ENCODE measurements at regions not wholly inside any gene's neighbourhood (a gene's known extent, or its start where the extent isn't known, plus 50 kb on each side); places are given as distances from the start of the nearest gene placed in this dataset.
"Not testable (repeated sequence)": the region's sequence is repeated elsewhere in the genome, so short reads cannot be mapped to it uniquely, and the experiment has no call there.

DNA sequence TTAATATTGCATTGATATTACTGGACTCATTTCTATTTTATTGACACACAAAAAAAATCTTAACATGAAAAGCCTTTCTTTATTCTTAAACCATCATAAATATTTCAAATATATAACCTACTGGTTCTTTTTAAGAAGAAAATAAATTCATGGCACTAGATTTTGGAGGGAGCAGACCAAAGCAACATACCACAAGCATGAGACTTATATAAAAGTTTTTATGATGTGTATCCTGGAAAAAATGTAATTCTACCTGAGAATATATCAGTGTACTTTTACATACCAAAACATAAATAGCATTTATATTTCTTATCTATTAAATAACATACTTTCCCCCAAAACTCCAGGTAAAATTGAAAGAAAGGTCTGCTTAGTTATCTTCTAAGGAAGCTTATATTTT lies 508.2 kb upstream of the SEMA3D start:
- Mint-ChIP-seq H3K4me3 (no peak overlapping the region), H3K27ac (no peak overlapping the region), H3K27me3 (no peaks in the 10 kb centered on the region), H3K36me3 (ENCODE audit: low read depth) (no peaks in the 10 kb centered on the region), H3K4me1 (no peaks in the 10 kb centered on the region), H3K9me3 (no peaks in the 10 kb centered on the region)
- no peak for DNase-seq
- ChIA-PET CTCF (no interaction called here), POLR2A (no interaction called here)

DNA sequence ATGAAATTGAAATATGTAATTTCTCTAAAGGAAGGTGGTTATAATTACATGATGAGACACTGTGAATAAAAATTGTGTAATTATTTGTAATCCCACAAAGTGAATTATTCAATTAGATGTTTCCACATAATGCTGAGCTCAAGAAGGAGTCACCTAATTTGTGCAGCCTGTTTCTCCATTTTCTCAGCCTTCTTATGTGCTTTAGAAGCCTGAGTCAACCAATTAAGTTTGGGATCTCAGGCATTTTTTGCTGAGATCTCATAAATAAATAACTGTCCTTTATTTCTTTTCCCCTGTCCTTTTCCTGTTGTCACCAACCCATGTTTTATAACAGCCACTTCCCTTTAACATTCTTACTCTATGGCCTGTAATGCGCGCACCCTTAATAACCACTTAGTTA lies 506.5 kb upstream of the SEMA3D start:
- H3K9me3 Mint-ChIP-seq: no peaks in the 10 kb centered on the region
- DNase-seq: no peak
- POLR2A ChIA-PET: no interaction called here
- H3K4me3 Mint-ChIP-seq: no peak overlapping the region
- CTCF ChIA-PET: no interaction called here
- H3K27me3 Mint-ChIP-seq: no peaks in the 10 kb centered on the region
- H3K4me1 Mint-ChIP-seq: no peaks in the 10 kb centered on the region
- no peaks in the 10 kb centered on the region for H3K36me3 Mint-ChIP-seq (ENCODE audit: low read depth)
- no peak overlapping the region for H3K27ac Mint-ChIP-seq

DNA sequence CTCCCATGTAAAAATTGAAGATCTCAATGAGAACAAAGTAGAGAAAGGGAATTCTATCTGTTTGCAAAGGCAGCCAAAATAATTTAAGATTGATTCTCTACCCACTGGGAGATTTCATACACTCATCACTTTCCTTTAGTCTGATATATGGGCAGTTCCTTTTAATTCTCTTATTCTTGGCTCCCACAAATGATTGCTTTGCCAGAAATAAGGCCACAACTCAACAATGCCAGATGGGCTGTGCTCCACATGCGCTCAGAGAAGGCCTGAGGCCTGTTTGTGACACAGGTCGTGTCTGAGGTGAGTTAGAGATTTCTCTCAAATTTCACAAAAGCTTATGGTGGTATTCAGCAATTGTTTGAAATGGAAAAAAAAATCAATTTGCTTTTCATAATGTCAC lies 501.9 kb upstream of the SEMA3D start:
- ChIA-PET CTCF (no interaction called here), POLR2A (no interaction called here)
- Mint-ChIP-seq H3K36me3 (ENCODE audit: low read depth) (no peaks in the 10 kb centered on the region), H3K4me3 (no peak overlapping the region), H3K4me1 (no peaks in the 10 kb centered on the region), H3K27me3 (no peaks in the 10 kb centered on the region), H3K27ac (no peak overlapping the region), H3K9me3 (peaks cover 5% of the 10 kb centered on the region)
- DNase-seq: no peak

DNA sequence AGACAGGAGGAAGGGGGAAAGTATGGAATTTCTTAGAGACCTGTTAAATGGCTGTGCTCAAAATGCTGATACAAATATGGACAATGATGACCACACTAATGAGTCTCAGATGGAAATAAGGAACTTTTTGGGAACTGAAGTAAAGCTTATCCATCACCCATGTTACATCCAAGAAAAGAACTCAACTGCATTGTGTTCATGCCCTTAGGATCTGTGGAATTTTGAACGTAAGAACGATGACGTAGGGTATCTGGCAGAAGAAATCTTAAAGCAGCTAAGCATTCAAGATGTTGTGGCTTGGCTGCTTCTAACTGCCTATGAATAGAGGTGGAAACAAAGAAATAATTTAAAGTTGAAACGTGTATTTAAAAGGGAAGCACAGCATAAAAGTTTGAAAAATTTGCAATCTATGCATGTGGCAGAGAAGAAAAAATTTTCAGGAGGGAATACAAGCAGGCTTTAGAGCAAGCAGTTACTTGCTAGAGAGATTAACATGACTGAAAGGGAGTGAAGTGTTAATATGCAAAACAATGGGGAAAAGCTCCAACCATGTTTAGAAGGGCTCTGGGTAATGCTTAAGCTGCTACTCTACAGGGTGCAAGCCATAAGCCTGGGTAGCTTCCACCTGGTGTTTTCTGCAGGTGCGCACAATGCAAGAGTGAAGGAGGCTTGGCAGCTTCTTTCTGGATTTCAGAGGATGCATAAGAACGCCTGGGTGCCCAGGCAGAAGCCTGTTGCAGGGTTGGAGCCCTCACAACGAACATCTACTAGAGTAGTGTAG lies 499.7 kb upstream of the SEMA3D start:
- no peak overlapping the region for H3K27ac Mint-ChIP-seq
- no peaks in the 10 kb centered on the region for H3K4me1 Mint-ChIP-seq
- H3K9me3 Mint-ChIP-seq: peaks cover 5% of the 10 kb centered on the region
- ChIA-PET POLR2A (no interaction called here), CTCF (no interaction called here)
- no peak overlapping the region for H3K4me3 Mint-ChIP-seq
- no peaks in the 10 kb centered on the region for H3K27me3 Mint-ChIP-seq
- H3K36me3 Mint-ChIP-seq (ENCODE audit: low read depth): no peaks in the 10 kb centered on the region
- DNase-seq: no peak

DNA sequence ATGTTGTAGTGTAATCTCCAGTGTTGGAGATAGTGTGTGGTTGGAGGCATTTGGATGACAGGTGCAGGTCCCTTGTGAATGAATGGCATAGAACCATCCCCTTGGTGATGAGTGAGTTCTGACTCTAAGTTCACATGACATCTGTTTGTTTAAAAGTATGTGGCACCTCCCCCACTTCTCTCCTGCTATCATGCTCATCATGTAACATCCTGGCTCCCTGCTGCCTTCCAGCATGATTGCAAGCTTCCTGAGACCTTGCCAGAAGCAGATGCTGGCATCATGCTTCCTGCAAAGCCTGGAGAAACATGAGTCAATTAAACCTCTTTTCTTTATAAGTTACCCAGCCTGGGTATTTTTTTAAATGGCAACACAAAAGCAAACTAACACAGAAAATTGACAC lies 499.0 kb upstream of the SEMA3D start:
- H3K4me1 Mint-ChIP-seq: no peaks in the 10 kb centered on the region
- H3K36me3 Mint-ChIP-seq (ENCODE audit: low read depth): no peaks in the 10 kb centered on the region
- peaks cover 5% of the 10 kb centered on the region for H3K9me3 Mint-ChIP-seq
- H3K27ac Mint-ChIP-seq: no peak overlapping the region
- no peaks in the 10 kb centered on the region for H3K27me3 Mint-ChIP-seq
- no peak for DNase-seq
- ChIA-PET CTCF (no interaction called here), POLR2A (no interaction called here)
- H3K4me3 Mint-ChIP-seq: no peak overlapping the region

DNA sequence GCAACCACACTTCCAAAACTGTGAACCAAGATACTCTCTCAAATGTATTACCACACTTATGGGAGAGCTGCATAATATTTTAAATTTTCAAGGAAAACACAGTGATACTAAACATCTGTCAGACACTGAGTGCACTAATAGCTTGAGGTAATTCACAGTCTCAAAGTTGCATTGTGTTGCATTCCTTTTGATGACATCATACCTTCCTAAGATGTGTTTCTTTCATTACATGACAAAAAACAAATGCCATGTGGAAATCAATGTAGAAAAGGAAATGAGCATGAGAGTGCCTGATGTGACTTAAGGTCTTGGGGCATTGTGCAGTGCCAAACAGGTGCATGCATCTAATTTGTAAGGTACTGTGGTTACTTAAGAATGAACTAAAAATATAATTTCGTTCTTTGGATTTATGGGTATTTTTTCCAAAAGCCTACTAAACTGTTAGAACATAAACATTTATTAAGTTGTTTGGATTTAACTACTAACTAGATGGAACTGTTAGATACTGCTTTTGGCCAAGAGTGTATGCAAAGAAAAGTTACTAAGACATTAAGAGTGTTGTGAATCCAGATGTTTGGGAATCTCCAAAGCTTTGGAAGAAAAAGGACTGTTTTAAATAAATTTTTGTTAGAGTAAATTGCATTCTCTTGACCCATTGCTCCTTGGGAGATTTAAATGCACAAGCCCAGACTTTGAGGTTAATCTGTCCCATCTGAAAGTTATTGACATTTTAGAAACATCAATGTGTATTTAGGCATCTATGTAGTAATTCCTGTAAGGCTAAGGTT lies 496.2 kb upstream of the SEMA3D start:
- Mint-ChIP-seq H3K36me3 (ENCODE audit: low read depth) (no peaks in the 10 kb centered on the region), H3K4me1 (no peaks in the 10 kb centered on the region), H3K4me3 (no peak overlapping the region), H3K27me3 (no peaks in the 10 kb centered on the region), H3K9me3 (peaks cover 14% of the 10 kb centered on the region), H3K27ac (no peak overlapping the region)
- CTCF ChIA-PET: no interaction called here
- DNase-seq: no peak
- POLR2A ChIA-PET: no interaction called here

DNA sequence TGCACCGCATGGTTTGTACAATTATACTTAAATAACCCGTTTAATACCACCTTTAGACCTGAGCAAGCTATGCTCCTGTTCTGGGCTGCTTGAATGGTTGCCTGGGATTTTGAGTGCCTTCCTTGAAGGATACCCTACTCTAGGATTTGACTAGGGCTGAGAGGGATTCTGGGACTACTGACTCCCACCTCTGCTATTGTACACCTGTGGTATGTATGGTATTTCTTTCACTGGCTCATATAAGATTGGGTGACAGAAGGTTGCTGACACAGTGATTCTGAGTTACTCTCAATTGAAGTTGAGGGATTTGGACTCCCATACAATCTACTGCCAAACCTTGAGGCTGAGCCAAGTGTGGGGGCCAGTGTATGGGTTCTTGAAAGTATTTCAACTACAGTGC lies 494.4 kb upstream of the SEMA3D start:
- DNase-seq: no peak
- POLR2A ChIA-PET: no interaction called here
- no peaks in the 10 kb centered on the region for H3K4me1 Mint-ChIP-seq
- peaks cover 8% of the 10 kb centered on the region for H3K9me3 Mint-ChIP-seq
- CTCF ChIA-PET: no interaction called here
- H3K27me3 Mint-ChIP-seq: no peaks in the 10 kb centered on the region
- H3K4me3 Mint-ChIP-seq: no peak overlapping the region
- H3K36me3 Mint-ChIP-seq (ENCODE audit: low read depth): no peaks in the 10 kb centered on the region
- H3K27ac Mint-ChIP-seq: no peak overlapping the region

DNA sequence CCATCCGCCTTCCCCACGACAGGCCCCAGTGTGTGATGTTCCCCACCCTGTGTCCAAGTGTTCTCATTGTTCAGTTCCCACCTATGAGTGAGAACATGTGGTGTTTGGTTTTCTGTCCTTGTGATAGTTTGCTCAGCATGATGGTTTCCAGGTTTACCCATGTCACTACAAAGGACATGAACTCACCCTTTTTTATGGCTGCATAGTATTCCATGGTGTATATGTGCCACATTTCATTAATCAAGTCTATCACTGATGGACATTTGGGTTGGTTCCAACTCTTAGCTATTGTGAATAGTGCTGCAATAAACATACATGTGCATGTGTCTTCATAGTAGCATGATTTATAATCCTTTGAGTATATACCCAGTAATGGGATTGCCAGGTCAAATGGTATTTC lies 488.2 kb upstream of the SEMA3D start:
- H3K36me3 Mint-ChIP-seq (ENCODE audit: low read depth); H3K4me1 Mint-ChIP-seq; H3K27ac Mint-ChIP-seq; POLR2A ChIA-PET; CTCF ChIA-PET; H3K4me3 Mint-ChIP-seq; DNase-seq; H3K27me3 Mint-ChIP-seq: not testable (repeated sequence)
- peaks cover 11% of the 10 kb centered on the region for H3K9me3 Mint-ChIP-seq

DNA sequence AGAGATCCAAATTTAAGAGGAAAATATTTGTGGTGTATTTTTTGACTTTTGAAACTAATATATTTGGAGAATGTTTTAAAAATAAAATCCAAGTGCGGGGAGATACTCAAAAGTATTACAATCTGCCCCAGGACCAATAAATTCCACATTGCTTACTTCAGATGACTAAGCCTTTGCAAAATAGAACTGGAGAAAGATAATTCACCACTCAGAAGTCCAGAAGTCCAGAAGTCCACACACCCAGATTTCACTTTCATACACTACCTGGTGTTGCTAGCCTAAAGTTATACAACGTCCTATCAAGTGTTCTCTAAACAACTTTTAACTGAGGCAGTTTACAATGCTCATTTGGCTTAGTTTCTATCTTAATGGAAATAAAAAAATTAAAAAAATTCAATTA lies 487.0 kb upstream of the SEMA3D start:
- ChIA-PET POLR2A (no interaction called here), CTCF (no interaction called here)
- Mint-ChIP-seq H3K9me3 (peaks cover 8% of the 10 kb centered on the region), H3K4me1 (no peaks in the 10 kb centered on the region), H3K27me3 (no peaks in the 10 kb centered on the region), H3K36me3 (ENCODE audit: low read depth) (no peaks in the 10 kb centered on the region), H3K27ac (no peak overlapping the region), H3K4me3 (no peak overlapping the region)
- no peak for DNase-seq

DNA sequence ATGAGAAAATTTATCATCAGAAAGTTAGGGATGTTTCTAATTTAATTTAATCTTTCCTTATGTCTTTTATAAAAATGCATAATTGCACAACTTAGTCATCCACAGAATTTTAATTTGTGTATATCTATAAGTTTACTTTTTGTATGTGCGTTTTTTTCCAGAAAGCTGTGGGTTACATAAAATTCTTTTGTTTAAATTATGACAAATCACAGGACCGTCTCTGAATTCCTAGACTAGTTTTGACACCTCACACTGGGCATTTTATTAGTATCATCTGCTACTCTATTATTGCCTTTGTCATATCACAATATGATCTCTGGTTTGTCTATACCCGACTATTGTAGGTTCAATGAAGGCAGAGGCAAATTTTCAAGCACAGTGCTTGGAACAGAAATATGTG lies 482.4 kb upstream of the SEMA3D start:
- CTCF ChIA-PET: no interaction called here
- H3K36me3 Mint-ChIP-seq (ENCODE audit: low read depth): no peaks in the 10 kb centered on the region
- H3K27me3 Mint-ChIP-seq: no peaks in the 10 kb centered on the region
- no peak overlapping the region for H3K27ac Mint-ChIP-seq
- POLR2A ChIA-PET: no interaction called here
- DNase-seq: no peak
- H3K4me3 Mint-ChIP-seq: no peak overlapping the region
- H3K4me1 Mint-ChIP-seq: no peaks in the 10 kb centered on the region
- H3K9me3 Mint-ChIP-seq: peaks cover 3% of the 10 kb centered on the region

DNA sequence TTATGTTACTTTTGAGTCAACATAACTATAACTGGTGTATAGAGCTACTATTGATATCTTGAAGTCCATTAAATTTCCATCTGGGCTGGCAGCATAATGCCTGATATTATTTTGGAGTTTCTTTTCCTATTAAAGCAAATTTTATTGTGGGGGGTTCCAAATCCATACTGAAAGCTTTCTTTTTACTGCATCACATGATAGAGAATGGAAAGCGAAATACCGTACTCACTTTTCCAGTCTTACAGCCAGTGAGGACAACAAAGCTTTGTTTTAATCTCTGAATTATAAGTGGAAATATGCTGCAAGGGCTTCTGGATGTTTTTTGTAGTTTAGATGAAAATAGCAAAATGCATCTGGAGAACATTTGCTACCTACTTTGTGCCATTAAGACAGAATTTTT lies 477.5 kb upstream of the SEMA3D start:
- no peaks in the 10 kb centered on the region for H3K4me1 Mint-ChIP-seq
- H3K4me3 Mint-ChIP-seq: no peak overlapping the region
- H3K27ac Mint-ChIP-seq: no peak overlapping the region
- no peaks in the 10 kb centered on the region for H3K9me3 Mint-ChIP-seq
- ChIA-PET CTCF (no interaction called here), POLR2A (no interaction called here)
- H3K27me3 Mint-ChIP-seq: no peaks in the 10 kb centered on the region
- H3K36me3 Mint-ChIP-seq (ENCODE audit: low read depth): no peaks in the 10 kb centered on the region
- DNase-seq: no peak

DNA sequence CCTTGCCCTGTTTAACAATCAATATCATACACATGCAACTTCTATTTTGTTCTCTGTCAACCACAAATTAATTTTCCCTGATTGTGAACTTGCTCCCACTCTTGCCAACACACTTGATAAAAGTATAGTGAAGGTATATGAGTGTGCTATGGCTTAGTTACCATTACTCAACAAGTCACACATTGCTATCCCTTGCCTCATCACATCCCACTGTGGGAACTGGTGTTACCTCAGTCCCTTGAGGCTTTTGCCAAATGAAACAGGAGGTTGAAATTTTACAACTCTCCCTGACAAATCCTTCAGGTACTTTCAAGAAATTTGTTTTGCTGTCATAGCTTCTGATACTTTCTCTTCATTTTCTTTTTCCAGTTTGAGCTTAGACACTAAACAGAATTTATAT lies 472.5 kb upstream of the SEMA3D start:
- ChIA-PET POLR2A (no interaction called here), CTCF (no interaction called here)
- no peaks in the 10 kb centered on the region for H3K4me1 Mint-ChIP-seq

DNA sequence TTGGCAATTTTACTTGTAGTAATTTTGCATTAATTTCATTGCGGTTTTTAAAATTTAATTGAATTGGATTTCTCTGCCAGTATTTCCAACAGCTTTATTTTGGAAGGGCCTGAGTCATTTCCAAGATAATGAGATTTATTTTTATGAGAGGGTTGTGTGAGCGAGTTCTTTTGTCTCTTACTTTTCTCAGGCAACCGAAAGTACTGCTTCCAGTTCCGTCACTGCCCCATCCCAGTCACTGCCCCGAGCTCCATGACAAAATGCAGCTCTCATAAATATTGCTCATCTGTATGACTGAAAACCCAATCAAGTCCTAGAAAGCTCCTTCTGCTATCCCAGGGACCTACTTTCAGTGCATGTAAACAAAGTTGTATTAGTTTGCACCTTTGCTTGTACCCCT lies 468.4 kb upstream of the SEMA3D start:
- no peak for DNase-seq
- Mint-ChIP-seq H3K27ac (no peak overlapping the region), H3K4me1 (no peaks in the 10 kb centered on the region), H3K4me3 (no peak overlapping the region), H3K27me3 (no peaks in the 10 kb centered on the region), H3K36me3 (ENCODE audit: low read depth) (no peaks in the 10 kb centered on the region), H3K9me3 (no peaks in the 10 kb centered on the region)
- POLR2A ChIA-PET: no interaction called here
- CTCF ChIA-PET: no interaction called here

More for the DNA sequence above, 472.5 kb upstream of the SEMA3D start:
- DNase-seq: no peak
- H3K27ac Mint-ChIP-seq: no peak overlapping the region
- no peak overlapping the region for H3K4me3 Mint-ChIP-seq
- H3K36me3 Mint-ChIP-seq (ENCODE audit: low read depth): no peaks in the 10 kb centered on the region
- H3K27me3 Mint-ChIP-seq: no peaks in the 10 kb centered on the region
- no peaks in the 10 kb centered on the region for H3K9me3 Mint-ChIP-seq

DNA sequence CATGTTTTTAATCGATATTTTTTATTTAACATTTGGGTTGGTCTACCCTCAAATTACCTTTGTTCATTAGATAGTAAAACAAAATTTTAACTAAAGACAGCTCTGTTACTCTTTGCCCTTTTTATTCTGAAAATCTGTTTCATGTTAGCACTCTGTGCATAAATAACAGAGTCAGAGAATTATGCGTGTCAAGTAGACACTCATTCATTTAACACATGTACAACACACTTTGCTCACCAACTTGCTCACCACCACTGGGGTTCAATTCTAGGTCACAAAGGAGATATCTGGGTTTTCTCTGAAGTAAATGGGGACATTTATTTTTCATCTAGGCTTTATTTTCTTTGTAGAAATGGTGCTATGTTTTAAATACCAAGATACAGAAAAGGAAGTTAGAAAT lies 457.4 kb upstream of the SEMA3D start:
- CTCF ChIA-PET: no interaction called here
- H3K4me1 Mint-ChIP-seq: no peaks in the 10 kb centered on the region
- H3K9me3 Mint-ChIP-seq: no peaks in the 10 kb centered on the region
- DNase-seq: no peak
- POLR2A ChIA-PET: no interaction called here
- no peak overlapping the region for H3K4me3 Mint-ChIP-seq
- H3K27ac Mint-ChIP-seq: no peak overlapping the region
- H3K27me3 Mint-ChIP-seq: no peaks in the 10 kb centered on the region
- no peaks in the 10 kb centered on the region for H3K36me3 Mint-ChIP-seq (ENCODE audit: low read depth)

Data from activated CD4-positive, alpha-beta T cell treated with anti-CD3 and anti-CD28 coated beads, Interleukin-2, amount 10 ng/mL, durations not matched to agents 7 days and 5 days (primary cell).